ENCODE measurements at regions not wholly inside any gene's neighbourhood (a gene's known extent, or its start where the extent isn't known, plus 50 kb on each side); places are given as distances from the start of the nearest gene placed in this dataset.

GRCh38 chr2:71991397-71991796 is 156.3 kb downstream of the CYP26B1 start:
- Mint-ChIP-seq H3K4me1 (no peaks in the 10 kb centered on the region), H3K9me3 (peaks cover 0 to 4% (median 0%) of the 10 kb centered on the region in 3 donors), H3K4me3 (no peak overlapping the region), H3K27ac (no peak overlapping the region), H3K36me3 (no peaks in the 10 kb centered on the region), H3K27me3 (no peaks in the 10 kb centered on the region)
- Histone ChIP-seq H3K27ac (ENCODE audit: low read length) (no peak overlapping the region), H3K4me3 (ENCODE audit: control insufficient read depth in 1 of 2, extremely low read depth in 1 of 2, low read length in 1 of 2) (no peak overlapping the region), H3K36me3 (ENCODE audit: control insufficient read depth in 2 of 2, extremely low read depth in 1 of 2, insufficient read depth in 1 of 2, low read length in 1 of 2) (no peaks in the 10 kb centered on the region), H3K9me3 (no peaks in the 10 kb centered on the region), H3K4me1 (ENCODE audit: control insufficient read depth in 1 of 2, extremely low read depth in 1 of 2, insufficient read depth in 2 of 2, low read length in 2 of 2) (no peaks in the 10 kb centered on the region), H3K27me3 (replicated peaks in 1 of 2; ENCODE audit: control insufficient read depth in 2 of 2, extremely low read depth in 1 of 2, insufficient read depth in 2 of 2, low read length in 1 of 2) (no peaks in the 10 kb centered on the region)
- ChIA-PET POLR2A (no interaction called here), CTCF (interaction anchor here in 1 of 2 donors (0.6 kb wide), 1 partner anchor 54 kb away, joined by 6 read pairs; no protein-coding TSS in a partner anchor)
- ATAC-seq (replicated peaks in 1 of 4) (no peak), DNase-seq (no peak)
- 85% methylated on average over 4 of the region's 4 CpGs for WGBS (ENCODE audit: insufficient coverage)

- Mint-ChIP-seq H3K36me3 (no peaks in the 10 kb centered on the region), H3K4me1 (no peaks in the 10 kb centered on the region), H3K4me3 (no peak overlapping the region), H3K9me3 (peaks cover 0 to 4% (median 0%) of the 10 kb centered on the region in 3 donors), H3K27me3 (no peaks in the 10 kb centered on the region), H3K27ac (no peak overlapping the region)
- ChIA-PET CTCF (no interaction called here), POLR2A (no interaction called here)
- no peaks in the 10 kb centered on the region for H3K36me3 ChIP-seq (ENCODE audit: control insufficient read depth in 2 of 2, extremely low read depth in 1 of 2, insufficient read depth in 1 of 2, low read length in 1 of 2)
- no peak for ATAC-seq (replicated peaks in 1 of 4)
- no peak for DNase-seq
- no peaks in the 10 kb centered on the region for H3K27me3 ChIP-seq (replicated peaks in 1 of 2; ENCODE audit: control insufficient read depth in 2 of 2, extremely low read depth in 1 of 2, insufficient read depth in 2 of 2, low read length in 1 of 2)
- H3K27ac ChIP-seq (ENCODE audit: low read length) = no peak overlapping the region
- 61% methylated on average over 1 of the region's 3 CpGs for WGBS (ENCODE audit: insufficient coverage)
- H3K4me1 ChIP-seq (ENCODE audit: control insufficient read depth in 1 of 2, extremely low read depth in 1 of 2, insufficient read depth in 2 of 2, low read length in 2 of 2) = no peaks in the 10 kb centered on the region
- no peak overlapping the region for H3K4me3 ChIP-seq (ENCODE audit: control insufficient read depth in 1 of 2, extremely low read depth in 1 of 2, low read length in 1 of 2)
- no peaks in the 10 kb centered on the region for H3K9me3 ChIP-seq
Observed at GRCh38 chr2:71990826-71991225, 156.8 kb downstream of the CYP26B1 start.

GRCh38 chr2:71990122-71990521 is 157.5 kb downstream of the CYP26B1 start:
- ChIA-PET CTCF (no interaction called here), POLR2A (no interaction called here)
- H3K9me3 ChIP-seq = no peaks in the 10 kb centered on the region
- Mint-ChIP-seq H3K9me3 (peaks cover 0 to 4% (median 4%) of the 10 kb centered on the region in 3 donors), H3K4me3 (no peak overlapping the region), H3K27me3 (no peaks in the 10 kb centered on the region), H3K4me1 (no peaks in the 10 kb centered on the region), H3K36me3 (no peaks in the 10 kb centered on the region), H3K27ac (no peak overlapping the region)
- DNase-seq (no peak), ATAC-seq (replicated peaks in 1 of 4) (no peak)
- H3K4me3 ChIP-seq (ENCODE audit: control insufficient read depth in 1 of 2, extremely low read depth in 1 of 2, low read length in 1 of 2) = no peak overlapping the region
- WGBS (ENCODE audit: insufficient coverage) = 91% methylated on average over 6 of the region's 6 CpGs
- no peaks in the 10 kb centered on the region for H3K27me3 ChIP-seq (replicated peaks in 1 of 2; ENCODE audit: control insufficient read depth in 2 of 2, extremely low read depth in 1 of 2, insufficient read depth in 2 of 2, low read length in 1 of 2)
- H3K27ac ChIP-seq (ENCODE audit: low read length) = no peak overlapping the region
- H3K36me3 ChIP-seq (ENCODE audit: control insufficient read depth in 2 of 2, extremely low read depth in 1 of 2, insufficient read depth in 1 of 2, low read length in 1 of 2) = no peaks in the 10 kb centered on the region
- no peaks in the 10 kb centered on the region for H3K4me1 ChIP-seq (ENCODE audit: control insufficient read depth in 1 of 2, extremely low read depth in 1 of 2, insufficient read depth in 2 of 2, low read length in 2 of 2)

- peaks cover 0 to 4% (median 4%) of the 10 kb centered on the region in 3 donors for H3K9me3 Mint-ChIP-seq
Observed at GRCh38 chr2:71989671-71990070, 158.0 kb downstream of the CYP26B1 start.

GRCh38 chr2:71988170-71988569 is 159.5 kb downstream of the CYP26B1 start:
- POLR2A ChIA-PET = no interaction called here

More at GRCh38 chr2:71989671-71990070, 158.0 kb downstream of the CYP26B1 start:
- ATAC-seq (replicated peaks in 1 of 4) (no peak), DNase-seq (no peak)
- no peak overlapping the region for H3K27ac ChIP-seq (ENCODE audit: low read length)
- WGBS (ENCODE audit: insufficient coverage) = no CpG with 5 or more reads among the region's 5 CpGs
- no peaks in the 10 kb centered on the region for H3K4me1 ChIP-seq (ENCODE audit: control insufficient read depth in 1 of 2, extremely low read depth in 1 of 2, insufficient read depth in 2 of 2, low read length in 2 of 2)
- ChIA-PET POLR2A (no interaction called here), CTCF (no interaction called here)
- Mint-ChIP-seq H3K36me3 (no peaks in the 10 kb centered on the region), H3K27me3 (no peaks in the 10 kb centered on the region), H3K4me3 (no peak overlapping the region), H3K27ac (no peak overlapping the region), H3K4me1 (no peaks in the 10 kb centered on the region)
- H3K9me3 ChIP-seq = no peaks in the 10 kb centered on the region
- H3K36me3 ChIP-seq (ENCODE audit: control insufficient read depth in 2 of 2, extremely low read depth in 1 of 2, insufficient read depth in 1 of 2, low read length in 1 of 2) = no peaks in the 10 kb centered on the region
- H3K27me3 ChIP-seq (replicated peaks in 1 of 2; ENCODE audit: control insufficient read depth in 2 of 2, extremely low read depth in 1 of 2, insufficient read depth in 2 of 2, low read length in 1 of 2) = no peaks in the 10 kb centered on the region
- no peak overlapping the region for H3K4me3 ChIP-seq (ENCODE audit: control insufficient read depth in 1 of 2, extremely low read depth in 1 of 2, low read length in 1 of 2)

GRCh38 chr2:71976685-71977084 is 171.0 kb downstream of the CYP26B1 start:
- peaks cover 4 to 6% (median 5%) of the 10 kb centered on the region in 3 donors for H3K9me3 Mint-ChIP-seq
- ChIA-PET CTCF (no interaction called here), POLR2A (no interaction called here)
- H3K36me3 Mint-ChIP-seq = no peaks in the 10 kb centered on the region
- no peaks in the 10 kb centered on the region for H3K9me3 ChIP-seq
- no peaks in the 10 kb centered on the region for H3K27me3 ChIP-seq (replicated peaks in 1 of 2; ENCODE audit: control insufficient read depth in 2 of 2, extremely low read depth in 1 of 2, insufficient read depth in 2 of 2, low read length in 1 of 2)
- no peaks in the 10 kb centered on the region for H3K4me1 ChIP-seq (ENCODE audit: control insufficient read depth in 1 of 2, extremely low read depth in 1 of 2, insufficient read depth in 2 of 2, low read length in 2 of 2)
- no CpG with 5 or more reads among the region's 1 CpG for WGBS (ENCODE audit: insufficient coverage)
- H3K4me3 ChIP-seq (ENCODE audit: control insufficient read depth in 1 of 2, extremely low read depth in 1 of 2, low read length in 1 of 2) = no peak overlapping the region
- no peak for DNase-seq
- no peak overlapping the region for H3K27ac Mint-ChIP-seq
- H3K4me3 Mint-ChIP-seq = no peak overlapping the region
- H3K4me1 Mint-ChIP-seq = no peaks in the 10 kb centered on the region
- peaks cover 1 to 12% of the 10 kb centered on the region in 2 donors for H3K27me3 Mint-ChIP-seq
- ATAC-seq (replicated peaks in 1 of 4) = no peak
- H3K36me3 ChIP-seq (ENCODE audit: control insufficient read depth in 2 of 2, extremely low read depth in 1 of 2, insufficient read depth in 1 of 2, low read length in 1 of 2) = no peaks in the 10 kb centered on the region
- H3K27ac ChIP-seq (ENCODE audit: low read length) = no peak overlapping the region

More at GRCh38 chr2:71988170-71988569, 159.5 kb downstream of the CYP26B1 start:
- peaks cover 0 to 4% (median 4%) of the 10 kb centered on the region in 3 donors for H3K9me3 Mint-ChIP-seq
- no peaks in the 10 kb centered on the region for H3K36me3 ChIP-seq (ENCODE audit: control insufficient read depth in 2 of 2, extremely low read depth in 1 of 2, insufficient read depth in 1 of 2, low read length in 1 of 2)
- H3K27ac ChIP-seq (ENCODE audit: low read length) = no peak overlapping the region
- no peak for ATAC-seq (replicated peaks in 1 of 4)
- no peak overlapping the region for H3K27ac Mint-ChIP-seq
- no peaks in the 10 kb centered on the region for H3K27me3 ChIP-seq (replicated peaks in 1 of 2; ENCODE audit: control insufficient read depth in 2 of 2, extremely low read depth in 1 of 2, insufficient read depth in 2 of 2, low read length in 1 of 2)
- no peaks in the 10 kb centered on the region for H3K4me1 ChIP-seq (ENCODE audit: control insufficient read depth in 1 of 2, extremely low read depth in 1 of 2, insufficient read depth in 2 of 2, low read length in 2 of 2)
- CTCF ChIA-PET = no interaction called here
- no peaks in the 10 kb centered on the region for H3K4me1 Mint-ChIP-seq
- no peak overlapping the region for H3K4me3 Mint-ChIP-seq
- WGBS (ENCODE audit: insufficient coverage) = no CpG with 5 or more reads among the region's 2 CpGs
- no peaks in the 10 kb centered on the region for H3K9me3 ChIP-seq
- no peak overlapping the region for H3K4me3 ChIP-seq (ENCODE audit: control insufficient read depth in 1 of 2, extremely low read depth in 1 of 2, low read length in 1 of 2)
- no peaks in the 10 kb centered on the region for H3K27me3 Mint-ChIP-seq
- DNase-seq = no peak
- no peaks in the 10 kb centered on the region for H3K36me3 Mint-ChIP-seq

- ATAC-seq (replicated peaks in 1 of 4) (no peak), DNase-seq (no peak)
- H3K27me3 Mint-ChIP-seq = peaks cover 1 to 7% of the 10 kb centered on the region in 2 donors
- H3K9me3 Mint-ChIP-seq = peaks cover 0 to 5% (median 4%) of the 10 kb centered on the region in 3 donors
- POLR2A ChIA-PET = no interaction called here
- H3K4me1 ChIP-seq (ENCODE audit: control insufficient read depth in 1 of 2, extremely low read depth in 1 of 2, insufficient read depth in 2 of 2, low read length in 2 of 2) = no peaks in the 10 kb centered on the region
- no peak overlapping the region for H3K27ac ChIP-seq (ENCODE audit: low read length)
- no peaks in the 10 kb centered on the region for H3K36me3 ChIP-seq (ENCODE audit: control insufficient read depth in 2 of 2, extremely low read depth in 1 of 2, insufficient read depth in 1 of 2, low read length in 1 of 2)
- no peak overlapping the region for H3K27ac Mint-ChIP-seq
- CTCF ChIA-PET = interaction anchor here in 1 of 2 donors (0.6 kb wide), 1 partner anchor 62 kb away, joined by 3 read pairs; no protein-coding TSS in a partner anchor
- no peaks in the 10 kb centered on the region for H3K36me3 Mint-ChIP-seq
- H3K4me1 Mint-ChIP-seq = no peaks in the 10 kb centered on the region
- H3K4me3 Mint-ChIP-seq = no peak overlapping the region
- H3K9me3 ChIP-seq = no peaks in the 10 kb centered on the region
- no peak overlapping the region for H3K4me3 ChIP-seq (ENCODE audit: control insufficient read depth in 1 of 2, extremely low read depth in 1 of 2, low read length in 1 of 2)
- H3K27me3 ChIP-seq (replicated peaks in 1 of 2; ENCODE audit: control insufficient read depth in 2 of 2, extremely low read depth in 1 of 2, insufficient read depth in 2 of 2, low read length in 1 of 2) = no peaks in the 10 kb centered on the region
Observed at GRCh38 chr2:71974846-71975245, 172.8 kb downstream of the CYP26B1 start.

Data from T-cell (primary cell).